Medulla oblongata (tissue), 1 donor: ENCODE measurements at regions not wholly inside any gene's neighbourhood (a gene's known extent, or its start where the extent isn't known, plus 50 kb on each side); places are given as distances from the start of the nearest gene placed in this dataset.
"Not testable (repeated sequence)": the region's sequence is repeated elsewhere in the genome, so short reads cannot be mapped to it uniquely, and the experiment has no call there.

ENCODE experiments used
- DNase-seq: peaks from one replicate; pipeline ENCODE4 v3.0.0-alpha.2; 2015; ENCODE audit errors: extremely low spot score

DNA sequence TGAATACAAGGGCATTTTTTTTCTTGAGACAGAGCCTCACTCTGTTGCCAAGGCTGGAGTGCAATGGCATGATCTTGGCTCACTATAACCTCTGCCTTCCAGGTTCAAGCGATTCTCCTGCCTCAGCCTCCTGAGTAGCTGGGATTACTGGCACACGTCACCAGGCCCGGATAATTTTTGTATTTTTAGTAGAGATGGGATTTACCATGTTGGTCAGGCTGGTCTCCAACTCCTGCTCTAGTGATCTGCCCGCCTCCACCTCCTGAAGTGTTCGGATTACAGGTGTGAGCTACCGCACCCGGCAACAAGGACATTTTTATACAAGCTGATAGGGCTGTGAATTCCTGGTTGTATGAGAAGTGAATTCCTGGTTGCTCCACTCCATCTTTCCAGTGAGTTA lies 577.7 kb upstream of the TPTE start:
- DNase-seq = not testable (repeated sequence)

DNA sequence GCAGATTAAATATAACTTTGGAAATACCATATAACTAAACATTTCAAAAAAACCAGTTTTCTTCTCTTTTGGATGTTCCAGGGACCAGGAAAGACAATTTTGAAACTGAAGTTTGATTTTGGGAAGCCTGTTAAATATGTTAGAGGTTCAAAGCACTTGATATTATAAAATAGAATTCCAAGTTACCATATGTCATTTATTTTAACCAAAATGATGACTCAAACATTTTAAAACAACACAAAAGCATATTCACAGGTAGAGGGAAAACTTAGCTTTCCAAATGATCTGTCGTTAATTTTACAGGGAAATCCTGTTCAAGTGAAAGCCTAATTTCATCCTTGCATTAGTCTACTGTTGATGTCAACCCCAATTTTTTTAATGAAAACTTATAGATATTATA lies 575.3 kb upstream of the TPTE start:
- not testable (repeated sequence) for DNase-seq

DNA sequence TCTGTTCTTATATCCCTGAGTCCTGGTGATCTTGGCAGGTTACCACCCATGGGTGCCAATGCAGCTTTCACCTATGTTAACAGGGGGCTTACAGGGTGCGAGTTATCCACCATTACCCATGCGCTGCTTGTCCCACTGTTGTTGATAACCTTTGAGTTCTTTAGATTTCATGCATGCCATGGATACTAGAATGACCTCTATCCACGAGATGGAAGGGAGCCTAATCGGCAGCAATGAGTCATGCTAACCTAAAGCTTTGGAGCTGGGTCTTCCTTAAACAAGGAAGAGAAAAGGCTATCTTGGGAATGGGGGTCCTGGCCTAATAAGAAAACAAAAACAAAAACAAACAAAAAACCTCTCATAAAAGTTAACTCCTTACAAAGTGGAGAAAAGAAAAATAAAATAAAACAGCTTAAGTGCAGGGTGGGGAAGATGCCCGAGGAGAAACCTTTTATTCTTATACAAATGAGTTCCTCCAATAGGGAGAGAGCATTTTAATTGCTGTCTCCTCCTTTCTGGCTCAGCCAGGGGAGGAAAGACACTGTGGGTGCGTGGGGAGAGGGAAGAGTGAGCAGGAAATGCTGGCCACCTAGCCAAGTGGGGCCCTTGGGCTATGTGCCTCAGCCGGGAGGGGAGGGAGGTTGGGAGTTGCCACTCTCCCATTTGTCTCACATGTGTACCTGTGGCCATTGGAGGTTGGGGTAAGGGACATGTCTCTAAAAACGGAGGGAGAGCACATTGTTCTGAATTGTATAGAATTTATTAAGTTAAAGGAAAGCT lies 571.7 kb upstream of the TPTE start:
- not testable (repeated sequence) for DNase-seq

DNA sequence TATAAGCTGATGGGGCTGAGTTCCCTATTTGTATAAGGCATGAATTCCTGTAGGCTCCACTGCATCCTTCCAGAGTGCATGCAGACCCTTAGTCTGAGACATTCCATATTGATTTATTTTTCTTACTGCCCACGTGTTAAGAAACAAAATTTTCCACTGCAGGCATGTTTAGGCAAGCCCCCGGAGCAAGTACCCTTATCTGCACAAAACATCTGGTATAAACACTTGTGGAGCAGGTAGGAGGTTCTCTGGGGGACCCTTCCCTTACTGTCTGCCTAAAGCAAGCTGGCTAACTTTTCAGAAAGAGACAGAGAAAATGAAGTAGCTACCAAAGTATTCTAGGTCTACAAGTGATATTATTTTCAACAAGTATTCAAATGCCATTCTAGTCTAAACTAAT lies 571.0 kb upstream of the TPTE start:
- DNase-seq = not testable (repeated sequence)

DNA sequence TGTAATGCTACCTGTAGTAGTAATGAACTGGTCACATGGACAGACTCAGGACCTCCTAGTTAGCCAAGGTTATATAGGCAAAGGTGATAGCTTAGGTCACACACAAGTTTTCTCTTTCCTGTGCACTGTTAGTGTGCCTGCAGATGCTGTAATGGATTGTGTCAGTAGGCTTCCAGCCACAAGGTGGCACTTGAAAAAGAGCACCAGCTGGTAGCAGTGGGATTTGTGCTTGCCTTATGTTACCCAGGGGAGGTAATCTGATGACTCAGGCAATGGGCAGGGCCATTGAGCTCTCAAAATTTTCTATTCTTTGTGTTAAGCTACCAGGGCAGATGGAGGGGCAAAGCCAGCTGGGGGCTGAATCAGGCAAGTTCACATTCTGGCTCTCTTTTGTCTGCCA lies 562.6 kb upstream of the TPTE start:
- not testable (repeated sequence) for DNase-seq

DNA sequence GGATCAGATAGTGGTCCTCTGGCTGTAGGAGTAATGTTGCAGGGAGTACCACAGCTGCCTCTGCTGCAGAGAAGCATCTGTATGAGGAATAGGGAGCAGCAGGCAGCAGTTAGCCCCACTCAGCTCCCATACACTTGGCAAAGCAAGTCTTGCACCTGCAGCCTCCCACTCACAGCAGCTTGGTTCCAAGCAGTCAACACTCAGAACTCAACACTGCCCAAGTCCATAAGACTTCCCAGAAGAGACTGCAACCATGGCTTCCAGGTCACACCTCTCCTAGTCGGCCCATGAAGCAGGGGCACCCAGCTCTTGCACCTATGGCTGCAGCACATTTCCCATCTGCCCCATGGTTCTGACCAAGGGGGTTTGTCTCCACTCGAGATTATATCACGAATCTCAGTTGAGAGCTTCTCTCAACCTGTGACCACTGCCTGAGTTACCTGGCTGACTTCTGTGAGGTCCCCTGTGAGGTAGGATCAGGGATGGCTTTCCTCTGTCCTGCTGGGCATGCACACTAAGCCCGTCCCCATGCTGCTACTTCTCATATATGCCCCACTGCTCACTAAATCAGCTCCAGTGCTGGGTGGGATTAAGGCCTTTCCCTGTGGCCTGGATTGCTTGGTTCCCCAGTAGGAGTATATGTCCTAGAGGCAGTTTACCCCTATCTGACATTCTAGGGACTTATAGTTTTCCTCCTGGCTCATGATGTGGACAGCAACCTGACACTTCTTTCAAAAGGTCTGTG lies 562.0 kb upstream of the TPTE start:
- not testable (repeated sequence) for DNase-seq

DNA sequence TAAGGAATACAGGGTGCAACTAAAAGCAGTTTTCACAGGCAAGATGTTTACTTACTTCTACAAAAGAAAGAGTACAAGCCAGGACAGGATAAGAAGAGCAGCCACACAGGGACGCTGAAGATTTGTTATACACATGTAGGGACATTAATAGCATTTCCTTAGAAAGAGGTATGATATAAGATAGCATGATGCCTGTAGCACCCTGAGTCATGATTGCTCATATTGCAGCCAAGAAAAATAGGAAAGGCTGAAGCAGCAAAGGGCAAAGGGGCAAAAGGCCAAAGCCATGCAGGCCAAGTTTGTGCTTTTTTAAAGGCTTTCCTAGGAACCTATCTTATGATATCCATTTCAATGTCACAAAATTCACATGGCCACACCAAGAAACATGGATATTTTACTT lies 552.0 kb upstream of the TPTE start:
- DNase-seq = not testable (repeated sequence)

DNA sequence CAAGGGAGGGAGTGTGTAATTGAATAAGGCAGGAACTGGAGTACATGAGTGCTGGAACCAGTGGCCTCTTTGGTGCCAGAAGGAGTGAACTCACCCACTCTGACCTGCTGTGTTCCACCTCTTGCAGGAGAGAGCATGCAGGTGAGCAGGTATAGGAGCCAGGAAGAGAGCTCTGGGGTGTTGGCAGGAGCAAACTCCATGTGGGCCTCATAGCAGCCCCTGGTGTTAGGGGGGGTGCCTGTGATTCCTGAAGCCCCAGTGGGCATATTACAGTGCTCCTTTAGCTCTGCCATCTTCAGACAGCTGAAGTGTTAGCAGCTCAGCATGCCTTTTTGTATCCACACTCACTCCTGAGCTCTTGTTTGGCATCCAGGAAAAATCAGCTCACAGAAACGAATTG lies 549.4 kb upstream of the TPTE start:
- not testable (repeated sequence) for DNase-seq

DNA sequence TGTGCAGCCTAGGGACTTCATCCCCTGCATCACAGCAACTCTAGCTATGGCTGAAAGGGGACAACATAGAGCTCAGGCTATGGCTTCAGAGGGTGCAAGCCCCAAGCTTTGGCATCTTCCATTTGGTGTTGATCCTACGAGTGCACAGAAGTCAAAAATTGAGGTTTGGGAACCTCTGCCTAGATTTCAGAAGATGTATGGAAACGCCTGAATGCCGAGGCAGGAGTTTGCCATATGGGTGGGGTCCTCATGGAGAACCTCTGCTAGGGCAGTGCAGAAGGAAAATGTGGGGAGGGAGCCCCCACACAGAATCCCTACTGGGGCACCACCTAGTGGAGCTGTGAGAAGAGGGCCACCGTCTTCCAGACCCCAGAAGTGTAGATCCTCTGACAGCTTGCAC lies 543.0 kb upstream of the TPTE start:
- DNase-seq = not testable (repeated sequence)

DNA sequence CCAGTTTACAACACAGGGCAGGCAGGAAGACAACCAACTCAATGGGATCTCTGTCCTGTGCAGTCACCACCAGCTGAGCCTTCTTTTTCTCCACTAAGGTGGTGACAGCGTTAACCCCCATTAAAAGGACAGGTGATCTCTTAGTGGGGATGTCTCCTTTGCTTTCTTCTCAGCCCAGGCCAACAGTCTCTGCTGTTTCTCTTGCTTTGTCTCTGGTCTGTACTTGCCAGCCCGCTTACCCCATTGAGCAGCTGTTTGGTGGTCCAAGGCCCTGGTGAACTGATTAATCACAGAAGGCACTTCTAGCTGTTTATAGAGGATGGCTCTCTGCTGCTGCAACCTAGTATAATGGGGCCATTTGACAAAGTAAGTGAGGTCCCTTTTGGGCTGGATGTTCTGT lies 523.9 kb upstream of the TPTE start:
- DNase-seq = not testable (repeated sequence)

DNA sequence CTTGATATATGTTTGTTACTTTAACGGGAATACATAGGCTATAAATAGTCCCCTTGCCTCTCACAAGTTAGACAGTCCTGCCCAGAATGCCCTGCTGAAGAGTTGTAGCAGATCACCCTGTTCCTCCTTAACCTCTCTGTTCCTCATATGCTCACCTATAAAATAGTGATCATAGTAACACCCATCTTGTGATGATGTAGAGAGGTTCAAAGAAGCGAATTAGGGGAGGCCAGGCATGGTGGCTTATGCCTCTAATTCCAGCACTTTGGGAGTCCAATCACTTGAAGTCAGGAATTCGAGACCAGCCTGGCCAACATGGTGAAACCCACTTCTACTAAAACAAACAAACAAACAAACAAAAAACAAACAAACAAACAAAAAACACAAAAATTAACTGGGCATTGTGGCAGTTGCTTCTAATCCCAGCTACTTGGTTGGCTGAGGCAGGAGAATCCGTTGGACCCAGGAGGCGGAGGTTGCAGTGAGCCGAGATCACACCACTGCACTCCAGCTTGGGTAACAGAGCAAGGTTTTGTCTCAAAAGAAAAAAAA lies 518.5 kb upstream of the TPTE start:
- not testable (repeated sequence) for DNase-seq

DNA sequence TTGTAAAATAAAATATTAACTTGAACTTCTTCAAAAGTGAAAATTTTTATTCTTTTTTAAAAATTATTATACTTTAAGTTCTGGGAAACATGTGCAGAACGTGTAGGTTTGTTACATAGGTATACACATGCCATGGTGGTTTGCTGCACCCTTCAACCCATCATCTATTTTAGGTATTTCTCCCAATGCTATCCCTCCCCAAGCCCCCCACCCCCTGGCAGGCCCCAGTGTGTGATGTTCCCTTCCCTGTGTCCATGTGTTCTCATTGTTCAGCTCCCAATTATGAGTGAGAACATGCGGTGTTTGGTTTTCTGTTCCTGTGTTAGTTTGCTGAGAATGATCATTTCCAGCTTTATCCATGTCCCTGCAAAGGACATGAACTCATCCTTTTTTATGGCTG lies 515.6 kb upstream of the TPTE start:
- not testable (repeated sequence) for DNase-seq

DNA sequence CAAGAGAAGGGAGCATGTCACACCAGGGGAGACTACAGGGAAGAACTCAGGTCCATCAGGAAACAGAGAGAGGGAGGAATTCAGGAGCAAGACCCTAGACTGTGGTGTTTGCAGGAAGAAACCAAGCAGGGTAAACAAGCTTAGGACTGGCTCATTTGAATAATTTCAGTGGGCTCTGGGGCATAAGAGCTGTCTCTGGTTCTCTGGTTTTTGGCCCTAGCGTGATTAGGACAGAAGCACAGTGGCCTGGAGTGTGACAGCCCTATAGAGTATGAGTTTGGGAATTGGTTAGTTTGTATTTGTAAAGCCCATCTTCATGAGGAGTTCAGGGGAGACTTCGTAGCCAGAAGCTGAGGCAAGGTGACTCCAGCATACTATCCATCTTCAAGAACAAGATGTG lies 504.4 kb upstream of the TPTE start:
- not testable (repeated sequence) for DNase-seq

DNA sequence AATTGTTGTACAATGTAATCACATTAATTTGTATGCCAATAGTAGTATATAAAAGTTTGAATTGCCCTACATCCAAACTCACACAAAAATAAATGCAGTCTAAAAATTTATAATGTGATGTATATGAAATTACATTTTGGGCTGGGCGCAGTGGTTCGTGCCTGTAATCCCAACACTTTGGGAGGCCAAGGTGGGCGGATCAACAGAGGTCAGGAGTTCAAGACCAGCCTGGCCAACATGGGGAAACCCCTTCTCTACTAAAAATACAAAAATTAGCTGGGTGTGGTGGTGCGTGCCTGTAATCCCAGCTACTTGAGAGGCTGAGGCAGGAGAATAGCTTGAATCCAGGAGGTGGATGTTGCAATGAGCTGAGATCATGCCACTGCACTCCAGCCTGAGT lies 503.6 kb upstream of the TPTE start:
- not testable (repeated sequence) for DNase-seq

DNA sequence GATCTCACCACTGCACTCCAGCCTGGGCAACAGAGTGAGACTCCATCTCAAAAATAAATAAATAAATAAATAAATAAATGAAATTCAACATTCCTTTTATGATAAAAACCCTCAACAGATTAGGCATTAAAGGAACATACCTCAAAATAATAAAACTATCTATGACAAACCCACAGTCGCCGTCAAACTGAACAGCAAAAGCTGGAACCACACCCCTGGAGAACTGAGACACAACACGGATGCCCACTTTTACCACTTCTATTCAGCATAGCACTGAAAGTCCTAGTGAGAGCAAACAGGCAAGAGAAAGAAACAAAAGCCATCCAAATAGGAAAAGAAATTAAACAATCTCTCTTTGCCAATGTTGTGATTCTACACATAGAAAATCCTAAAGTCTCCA lies 499.9 kb upstream of the TPTE start:
- DNase-seq = not testable (repeated sequence)

DNA sequence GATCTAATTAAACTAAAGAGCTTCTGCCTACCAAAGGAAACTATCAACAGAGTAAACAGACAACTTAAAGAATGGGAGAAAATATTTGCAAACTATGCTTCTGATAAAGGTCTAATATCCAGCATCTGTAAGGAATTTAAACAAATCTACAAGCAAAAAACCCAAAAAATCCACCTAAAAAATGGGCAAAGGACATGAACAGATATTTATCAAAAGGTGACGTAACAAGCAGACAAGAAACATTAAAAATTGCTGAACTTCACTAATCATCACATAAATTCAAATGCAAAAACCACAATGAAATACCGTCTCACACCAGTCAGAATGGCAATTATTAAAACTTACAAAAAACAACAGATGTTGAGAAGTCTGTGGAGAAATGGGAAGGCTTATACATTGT lies 498.6 kb upstream of the TPTE start:
- not testable (repeated sequence) for DNase-seq
